ENCODE measurements at regions not wholly inside any gene's neighbourhood (a gene's known extent, or its start where the extent isn't known, plus 50 kb on each side); places are given as distances from the start of the nearest gene placed in this dataset.

- Histone ChIP-seq H3K27me3 (no peaks in the 10 kb centered on the region), H3K27ac (no peak overlapping the region), H3K9me3 (no peaks in the 10 kb centered on the region), H3K4me3 (no peak overlapping the region), H3K4me1 (no peaks in the 10 kb centered on the region), H3K36me3 (ENCODE audit: low read depth, missing control alignments) (no peaks in the 10 kb centered on the region)
- no peak for DNase-seq
- intact Hi-C loops (cut with DNase I; ENCODE audit: low total_unique reads) = no loop called here
- TF ChIP-seq CTCF (IDR thresholded peaks at IDR 0.05) (no peak), POLR2A (IDR thresholded peaks at IDR 0.05) (no peak)
Measured at GRCh38 chr11:82092904-82093303, 640.8 kb downstream of the FAM181B start.

- TF ChIP-seq CTCF (IDR thresholded peaks at IDR 0.05) (no peak), POLR2A (IDR thresholded peaks at IDR 0.05) (no peak)
- Histone ChIP-seq H3K9me3 (no peaks in the 10 kb centered on the region), H3K4me1 (no peaks in the 10 kb centered on the region), H3K27ac (no peak overlapping the region), H3K4me3 (no peak overlapping the region), H3K27me3 (no peaks in the 10 kb centered on the region), H3K36me3 (ENCODE audit: low read depth, missing control alignments) (no peaks in the 10 kb centered on the region)
- intact Hi-C loops (cut with DNase I; ENCODE audit: low total_unique reads) = no loop called here
- 91 to 93% methylated on average over 5 of the region's 5 CpGs for WGBS, 2 donors
- no peak for DNase-seq
Measured at GRCh38 chr11:82089426-82089825, 644.2 kb downstream of the FAM181B start.

- WGBS, 2 donors = 73 to 87% methylated on average over 4 of the region's 4 CpGs
- no peak for DNase-seq
- H3K27ac ChIP-seq = no peak overlapping the region
- TF ChIP-seq CTCF (IDR thresholded peaks at IDR 0.05) (no peak), POLR2A (IDR thresholded peaks at IDR 0.05) (no peak)
- H3K9me3 ChIP-seq = no peaks in the 10 kb centered on the region
- H3K4me1 ChIP-seq = no peaks in the 10 kb centered on the region
- H3K4me3 ChIP-seq = no peak overlapping the region
- no peaks in the 10 kb centered on the region for H3K36me3 ChIP-seq (ENCODE audit: low read depth, missing control alignments)
- no peaks in the 10 kb centered on the region for H3K27me3 ChIP-seq
- intact Hi-C loops (cut with DNase I; ENCODE audit: low total_unique reads) = no loop called here
Measured at GRCh38 chr11:82085493-82085892, 648.2 kb downstream of the FAM181B start.

- H3K4me1 ChIP-seq = no peaks in the 10 kb centered on the region
- H3K36me3 ChIP-seq (ENCODE audit: low read depth, missing control alignments) = no peaks in the 10 kb centered on the region
- intact Hi-C loops (cut with DNase I; ENCODE audit: low total_unique reads) = no loop called here
- TF ChIP-seq CTCF (IDR thresholded peaks at IDR 0.05) (no peak), POLR2A (IDR thresholded peaks at IDR 0.05) (no peak)
- H3K27me3 ChIP-seq = no peaks in the 10 kb centered on the region
- H3K27ac ChIP-seq = no peak overlapping the region
- DNase-seq = no peak
- no peaks in the 10 kb centered on the region for H3K9me3 ChIP-seq
- 38 to 50% methylated on average over 2 of the region's 2 CpGs for WGBS, 2 donors
- no peak overlapping the region for H3K4me3 ChIP-seq
Measured at GRCh38 chr11:82082976-82083375, 650.7 kb downstream of the FAM181B start.

GRCh38 chr11:82080160-82080559, 653.5 kb downstream of the FAM181B start:
- no peaks in the 10 kb centered on the region for H3K27me3 ChIP-seq
- intact Hi-C loops (cut with DNase I; ENCODE audit: low total_unique reads) = no loop called here
- no peaks in the 10 kb centered on the region for H3K36me3 ChIP-seq (ENCODE audit: low read depth, missing control alignments)
- DNase-seq = no peak
- TF ChIP-seq POLR2A (IDR thresholded peaks at IDR 0.05) = no peak
- no peak for TF ChIP-seq CTCF (IDR thresholded peaks at IDR 0.05)
- H3K27ac ChIP-seq = no peak overlapping the region
- 68 to 86% methylated on average over 2 of the region's 2 CpGs for WGBS, 2 donors
- H3K4me1 ChIP-seq = no peaks in the 10 kb centered on the region
- no peaks in the 10 kb centered on the region for H3K9me3 ChIP-seq
- H3K4me3 ChIP-seq = no peak overlapping the region
